IMR-90 (cell line): ENCODE measurements at regions not wholly inside any gene's neighbourhood (a gene's known extent, or its start where the extent isn't known, plus 50 kb on each side); places are given as distances from the start of the nearest gene placed in this dataset.

Source experiments
- ATAC-seq: fragments of 200-7000 bp; cut with Tn5 transposase; 2 replicates; pipeline ENCODE4 v1.9.1; 2020; ENCODE audit warnings: low read depth, mild to moderate bottlenecking, moderate library complexity
- BruUV-seq: library from RNA; stranded (reverse); fragments of 400-500 nt; replicated peaks from 2 replicates; lab custom pipeline; 2021; lab: Mats Ljungman, UMichigan
- CTCF ChIA-PET: fragments of 300-600 bp; formaldehyde crosslinking; extraction: SDS; loops from one replicate; lab custom pipeline; 2021; ENCODE audit warnings: antibody characterized with exemption; lab: Yijun Ruan, JAX
- POLR2A ChIA-PET: fragments of 300-600 bp; sonication (Branson Sonifier 250); formaldehyde crosslinking; loops from one replicate; lab custom pipeline; 2022; ENCODE audit warnings: antibody characterized with exemption; ENCODE audit not compliant: unreplicated experiment; lab: Charles Lee
- DNase-seq: peaks from one replicate; pipeline ENCODE4 v3.0.0; 2013
- H2AFZ ChIP-seq: replicated peaks from 2 replicates; pipeline ENCODE3; 2013; ENCODE audit warnings: low read length, mild to moderate bottlenecking; ENCODE audit not compliant: poor library complexity
- H2AK5ac ChIP-seq: 2 replicates; pipeline ENCODE4 v1.6.1; 2013; ENCODE audit warnings: low read depth, low read length, inconsistent platforms
- H2AK9ac ChIP-seq: replicated peaks from 2 replicates; pipeline ENCODE3; 2013; ENCODE audit warnings: mild to moderate bottlenecking, low read depth, low read length, moderate library complexity; ENCODE audit not compliant: poor library complexity
- H2BK120ac ChIP-seq: 2 replicates; pipeline ENCODE4 v1.6.1; 2013; ENCODE audit warnings: low read depth, low read length, inconsistent platforms
- H2BK15ac ChIP-seq: 3 replicates; pipeline ENCODE4 v1.6.1; 2013; ENCODE audit warnings: low read depth, low read length, inconsistent platforms
- H2BK20ac ChIP-seq: 2 replicates; pipeline ENCODE4 v1.6.1; 2013; ENCODE audit warnings: low read depth, mild to moderate bottlenecking, inconsistent platforms, low read length, moderate library complexity
- H2BK5ac ChIP-seq: 2 replicates; pipeline ENCODE4 v1.6.1; 2013; ENCODE audit warnings: mild to moderate bottlenecking, low read depth, low read length, inconsistent platforms; ENCODE audit not compliant: poor library complexity, severe bottlenecking
- H3K14ac ChIP-seq: replicated peaks from 2 replicates; pipeline ENCODE4 v1.6.1; 2013; ENCODE audit warnings: low read depth, low read length, inconsistent platforms
- H3K18ac ChIP-seq: 2 replicates; pipeline ENCODE4 v1.6.1; 2013; ENCODE audit warnings: low read depth, low read length, control low read depth
- H3K23ac ChIP-seq: 2 replicates; pipeline ENCODE4 v1.6.1; 2013; ENCODE audit warnings: low read depth, low read length, inconsistent platforms
- H3K27ac ChIP-seq: 2 replicates; pipeline ENCODE4 v1.5.1; 2013; ENCODE audit warnings: mild to moderate bottlenecking, control low read depth, low read length; ENCODE audit not compliant: insufficient read depth
- H3K27me3 ChIP-seq: 2 replicates; pipeline ENCODE4 v1.6.1; 2013; ENCODE audit warnings: low read length; ENCODE audit not compliant: control insufficient read depth, insufficient read depth
- H3K36me3 ChIP-seq: 2 replicates; pipeline ENCODE4 v1.6.1; 2013; ENCODE audit warnings: low read length, mixed read lengths; ENCODE audit not compliant: control insufficient read depth, insufficient read depth
- H3K4ac ChIP-seq: 2 replicates; pipeline ENCODE4 v1.6.1; 2013; ENCODE audit warnings: low read depth, low read length, inconsistent platforms
- H3K4me1 ChIP-seq: 2 replicates; pipeline ENCODE4 v1.6.1; 2013; ENCODE audit warnings: low read length, mixed read lengths; ENCODE audit not compliant: control insufficient read depth, insufficient read depth
- H3K4me2 ChIP-seq: 2 replicates; pipeline ENCODE4 v1.6.1; 2013; ENCODE audit warnings: low read depth, mild to moderate bottlenecking, control low read depth, low read length, moderate library complexity
- H3K4me3 ChIP-seq: 2 replicates; pipeline ENCODE4 v1.5.1; 2013; ENCODE audit warnings: low read depth, mild to moderate bottlenecking, control low read depth, low read length, moderate library complexity; ENCODE audit not compliant: insufficient read depth
- H3K56ac ChIP-seq: 2 replicates; pipeline ENCODE4 v1.6.1; 2013; ENCODE audit warnings: low read length, inconsistent platforms; ENCODE audit not compliant: insufficient read depth; ENCODE audit errors: extremely low read depth
- H3K79me1 ChIP-seq, 2 experiments: 2 replicates each; pipeline ENCODE4 v1.6.1; 2013; ENCODE audit warnings: low read length in 2 of 2, inconsistent platforms in 1 of 2, low read depth in 1 of 2
- H3K9ac ChIP-seq: 2 replicates; pipeline ENCODE4 v1.6.1; 2013; ENCODE audit warnings: low read depth, low read length, control low read depth
- H3K9me1 ChIP-seq: 2 replicates; pipeline ENCODE4 v1.6.1; 2013; ENCODE audit warnings: low read length, inconsistent platforms; ENCODE audit not compliant: insufficient read depth
- H3K9me3 ChIP-seq: 2 replicates; pipeline ENCODE4 v1.6.1; 2013; ENCODE audit warnings: low read length; ENCODE audit not compliant: control insufficient read depth, insufficient read depth
- H4K20me1 ChIP-seq: 2 replicates; pipeline ENCODE4 v1.6.1; 2013; ENCODE audit warnings: low read length, inconsistent platforms; ENCODE audit not compliant: insufficient read depth
- H4K5ac ChIP-seq: 2 replicates; pipeline ENCODE4 v1.6.1; 2013; ENCODE audit warnings: mild to moderate bottlenecking, low read depth, low read length, control low read depth
- H4K8ac ChIP-seq, 2 experiments: 2 replicates each; pipeline ENCODE4 v1.6.1; 2013; ENCODE audit warnings: low read depth in 2 of 2, low read length in 2 of 2, control low read depth in 1 of 2, inconsistent platforms in 1 of 2
- H4K91ac ChIP-seq: 2 replicates; pipeline ENCODE4 v1.6.1; 2013; ENCODE audit warnings: low read depth, low read length, inconsistent platforms; ENCODE audit not compliant: insufficient read depth
- BHLHE40 ChIP-seq: fragments of 150-350 bp; IDR thresholded peaks from 2 replicates; pipeline ENCODE4 v1.6.1; 2016; ENCODE audit warnings: mild to moderate bottlenecking, low read depth, low read length
- CEBPB ChIP-seq: IDR thresholded peaks from 2 replicates; pipeline ENCODE4 v1.6.1; 2012; ENCODE audit warnings: low read depth, low read length, improper control_type of control experiment
- MAFK ChIP-seq: IDR thresholded peaks from 2 replicates; pipeline ENCODE4 v1.6.1; 2012; ENCODE audit warnings: low read depth, low read length, improper control_type of control experiment
- MXI1 ChIP-seq: IDR thresholded peaks from 2 replicates; pipeline ENCODE4 v1.6.1; 2012; ENCODE audit warnings: low read depth, mild to moderate bottlenecking, low read length, moderate library complexity, borderline replicate concordance
- RAD21 ChIP-seq: IDR thresholded peaks from 2 replicates; pipeline ENCODE4 v1.6.1; 2012; ENCODE audit warnings: low read length, improper control_type of control experiment
- RFX5 ChIP-seq: IDR thresholded peaks from 2 replicates; pipeline ENCODE4 v1.8.0; 2012; ENCODE audit warnings: low read depth, mild to moderate bottlenecking, low read length, moderate library complexity
- SMC3 ChIP-seq: fragments of 150-350 bp; IDR thresholded peaks from 2 replicates; pipeline ENCODE4 v1.6.1; 2016; ENCODE audit warnings: low read depth, mild to moderate bottlenecking, antibody characterized with exemption, low read length, moderate library complexity
- WGBS, 2 experiments: methylation state at CpG; one replicate each; pipeline versions ENCODE4 v1.1.5 to v1.1.7; 2013; ENCODE audit warnings: missing lambda C conversion rate in 2 of 2; ENCODE audit not compliant: insufficient read length in 1 of 2; ENCODE audit errors: extremely low coverage in 2 of 2; 5-methylcytosine and 5-hydroxymethylcytosine counted together
- dilution Hi-C: fragments of 300-500 bp; cut with HindIII; formaldehyde crosslinking; loops from one replicate; pipeline ENCODE4 v1.14.3; 2018; ENCODE audit warnings: low sequenced_read_pairs; ENCODE audit not compliant: unreplicated experiment
- in situ Hi-C: fragments of 300-500 bp; cut with MboI; formaldehyde crosslinking; loops from 3 replicates; pipeline ENCODE4 v1.14.3; 2019; ENCODE audit warnings: low sequenced_read_pairs, inconsistent platforms, mixed read lengths
- intact Hi-C: fragments of 100-400 bp; cut with micrococcal nuclease; formaldehyde crosslinking; loops from 2 replicates; pipeline ENCODE4 v1.10.0; 2022
- TF ChIP-seq, protein P1 (sequence below): fragments of 150-350 bp; IDR thresholded peaks from 2 replicates; pipeline ENCODE4 v1.6.1; 2017; ENCODE audit warnings: mild to moderate bottlenecking, antibody characterized with exemption, low read length, low read depth

DNA sequence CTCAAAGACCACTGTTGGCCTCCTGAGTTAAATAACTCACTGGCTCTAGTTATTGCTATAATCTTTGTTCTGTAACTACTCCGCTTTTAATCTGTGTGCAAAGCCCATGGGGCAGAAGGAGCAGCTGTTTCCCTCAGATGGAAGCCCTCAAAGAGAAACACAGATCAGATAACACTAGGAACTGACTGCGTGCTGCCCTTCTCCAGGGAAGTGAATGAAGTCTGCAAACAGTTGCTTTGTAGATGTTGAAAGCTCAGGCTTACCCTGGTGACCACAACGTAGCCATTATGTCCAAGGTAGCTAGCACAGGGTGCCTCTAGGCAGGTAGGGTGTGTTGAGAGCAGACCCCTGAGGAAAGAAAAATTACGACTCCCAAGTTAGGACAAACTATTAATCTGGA, 152.3 kb upstream of the STAC start:
- Histone ChIP-seq H3K18ac (no peak overlapping the region), H3K23ac (no peak overlapping the region), H2BK15ac (no peak overlapping the region), H3K9me1 (no peaks in the 10 kb centered on the region), H3K4me3 (no peak overlapping the region), H3K27ac (no peak overlapping the region), H2BK20ac (no peak overlapping the region), H3K4ac (no peak overlapping the region), H3K9ac (no peak overlapping the region), H3K4me2 (no peak overlapping the region), H3K56ac (no peak overlapping the region), H3K27me3 (no peaks in the 10 kb centered on the region), H4K91ac (no peak overlapping the region), H3K79me1 (no peaks in the 10 kb centered on the region), H3K9me3 (peaks cover 4% of the 10 kb centered on the region), H4K20me1 (no peaks in the 10 kb centered on the region), H3K36me3 (no peaks in the 10 kb centered on the region), H2BK5ac (no peak overlapping the region), H2BK120ac (no peak overlapping the region), H2AK9ac (no peak overlapping the region), H4K8ac (no peak overlapping the region), H2AK5ac (no peak overlapping the region), H3K4me1 (no peaks in the 10 kb centered on the region), H2AFZ (no peak overlapping the region), H3K14ac (no peak overlapping the region), H4K5ac (no peak overlapping the region)
- no CpG with 5 or more reads among the region's 4 CpGs for WGBS, 2 experiments
- intact Hi-C loops: no loop called here
- no peak for ATAC-seq
- ChIA-PET POLR2A (no interaction called here), CTCF (no interaction called here)
- in situ Hi-C loops: no loop called here
- no peak for DNase-seq
- TF ChIP-seq RFX5 (no peak), MAFK (no peak), SMC3 (no peak), RAD21 (no peak), CEBPB (no peak), BHLHE40 (no peak), MXI1 (no peak)
- TF ChIP-seq, protein P1, sequence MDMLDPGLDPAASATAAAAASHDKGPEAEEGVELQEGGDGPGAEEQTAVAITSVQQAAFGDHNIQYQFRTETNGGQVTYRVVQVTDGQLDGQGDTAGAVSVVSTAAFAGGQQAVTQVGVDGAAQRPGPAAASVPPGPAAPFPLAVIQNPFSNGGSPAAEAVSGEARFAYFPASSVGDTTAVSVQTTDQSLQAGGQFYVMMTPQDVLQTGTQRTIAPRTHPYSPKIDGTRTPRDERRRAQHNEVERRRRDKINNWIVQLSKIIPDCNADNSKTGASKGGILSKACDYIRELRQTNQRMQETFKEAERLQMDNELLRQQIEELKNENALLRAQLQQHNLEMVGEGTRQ: no peak
- dilution Hi-C loops: no loop called here
- no TSS peak for BruUV-seq
